Left colon (tissue), 2 donors: ENCODE measurements at regions not wholly inside any gene's neighbourhood (a gene's known extent, or its start where the extent isn't known, plus 50 kb on each side); places are given as distances from the start of the nearest gene placed in this dataset.
"Not testable (repeated sequence)": the region's sequence is repeated elsewhere in the genome, so short reads cannot be mapped to it uniquely, and the experiment has no call there.

Experiments used
- ATAC-seq: fragments of 200-7000 bp; cut with Tn5 transposase; one replicate; pipeline ENCODE4 v1.9.1; 2020; ENCODE audit warnings: mild to moderate bottlenecking, moderate library complexity
- DNase-seq, 2 donors: peaks; one replicate each; pipeline ENCODE4 v3.0.0-alpha.2; 2020
- intact Hi-C, 2 donors: fragments of 100-400 bp; cut with DNase I in 1 of 2; cut with micrococcal nuclease in 1 of 2; formaldehyde crosslinking; loops; one replicate each; pipeline versions ENCODE4 v1.11.2 to v1.14.0; 2022; cut with DNase I, micrococcal nuclease
- donor health status: DM: no; HTN: no; CAD: no.
- donor health status: DM: yes; HTN: yes; CAD: no.

- no peak for ATAC-seq
- intact Hi-C loops, result no loop called here
- no peak for DNase-seq
These were observed 460.2 kb downstream of the COL12A1 start for GRCh38 chr6:74745670-74746069.

GRCh38 chr6:74742793-74743508, 462.9 kb downstream of the COL12A1 start:
- ATAC-seq, result no peak
- intact Hi-C loops, result no loop called here
- DNase-seq, result no peak

- intact Hi-C loops, result no loop called here
- no peak for DNase-seq
These were observed 464.2 kb downstream of the COL12A1 start for GRCh38 chr6:74741646-74742045.

GRCh38 chr6:74735304-74735703, 470.5 kb downstream of the COL12A1 start:
- intact Hi-C loops, result no loop called here
- ATAC-seq (no peak), DNase-seq (no peak)

More at GRCh38 chr6:74741646-74742045, 464.2 kb downstream of the COL12A1 start:
- no peak for ATAC-seq

- no peak for ATAC-seq
- intact Hi-C loops, result no loop called here
These were observed 471.0 kb downstream of the COL12A1 start for GRCh38 chr6:74734901-74735300.

GRCh38 chr6:74733830-74734620, 471.8 kb downstream of the COL12A1 start:
- ATAC-seq (no peak), DNase-seq (no peak)
- intact Hi-C loops, result no loop called here

More at GRCh38 chr6:74734901-74735300, 471.0 kb downstream of the COL12A1 start:
- no peak for DNase-seq

GRCh38 chr6:74731931-74732330, 473.9 kb downstream of the COL12A1 start:
- ATAC-seq (no peak), DNase-seq (no peak)
- intact Hi-C loops, result no loop called here

- no peak for DNase-seq
- ATAC-seq, result no peak
- intact Hi-C loops, result no loop called here
These were observed 474.6 kb downstream of the COL12A1 start for GRCh38 chr6:74731204-74731603.

- DNase-seq, result no peak
- ATAC-seq, result no peak
- intact Hi-C loops, result no loop called here
These were observed 484.9 kb downstream of the COL12A1 start for GRCh38 chr6:74720923-74721322.

GRCh38 chr6:74717591-74717990, 488.3 kb downstream of the COL12A1 start:
- DNase-seq (no peak), ATAC-seq (no peak)
- intact Hi-C loops, result no loop called here

GRCh38 chr6:74715355-74716085, 490.3 kb downstream of the COL12A1 start:
- intact Hi-C loops, result no loop called here
- DNase-seq (no peak), ATAC-seq (no peak)

GRCh38 chr6:74713941-74714340, 491.9 kb downstream of the COL12A1 start:
- no peak for ATAC-seq

GRCh38 chr6:74705451-74705850, 500.4 kb downstream of the COL12A1 start:
- intact Hi-C loops, result no loop called here
- ATAC-seq, result no peak
- DNase-seq, result no peak

More at GRCh38 chr6:74713941-74714340, 491.9 kb downstream of the COL12A1 start:
- no peak for DNase-seq
- intact Hi-C loops, result no loop called here

GRCh38 chr6:74704540-74704939, 501.3 kb downstream of the COL12A1 start:
- DNase-seq, ATAC-seq, intact Hi-C loops: not testable (repeated sequence)

GRCh38 chr6:74690365-74690764, 515.5 kb downstream of the COL12A1 start:
- intact Hi-C loops, result no loop called here

GRCh38 chr6:74689601-74690000, 516.3 kb downstream of the COL12A1 start:
- no peak for DNase-seq
- intact Hi-C loops, result no loop called here
- ATAC-seq, result no peak

More at GRCh38 chr6:74690365-74690764, 515.5 kb downstream of the COL12A1 start:
- no peak for DNase-seq
- no peak for ATAC-seq

- DNase-seq (no peak), ATAC-seq (no peak)
- intact Hi-C loops, result no loop called here
These were observed 528.4 kb downstream of the COL12A1 start for GRCh38 chr6:74677463-74677862.

GRCh38 chr6:74676906-74677305, 528.9 kb downstream of the COL12A1 start:
- DNase-seq, result no peak
- no peak for ATAC-seq
- intact Hi-C loops, result no loop called here

GRCh38 chr6:74674377-74674776, 531.5 kb downstream of the COL12A1 start:
- intact Hi-C loops, result no loop called here
- DNase-seq, result no peak
- no peak for ATAC-seq
